D721Med (cell line): ENCODE measurements at regions not wholly inside any gene's neighbourhood (a gene's known extent, or its start where the extent isn't known, plus 50 kb on each side); places are given as distances from the start of the nearest gene placed in this dataset.

Source experiments
- DNase-seq: peaks from one replicate; pipeline ENCODE4 v3.0.0; 2011; ENCODE audit warnings: low spot score; ENCODE audit not compliant: insufficient read length
- FAIRE-seq: peaks from 2 replicates; lab custom pipeline; 2011; peaks lifted over from hg19 to GRCh38; lab: Jason Lieb, UNC
- TF ChIP-seq, protein P1 (sequence below): IDR thresholded peaks from 2 replicates; pipeline ENCODE4 v1.5.1; 2012; ENCODE audit warnings: mild to moderate bottlenecking, control low read depth; ENCODE audit not compliant: insufficient read depth; ENCODE audit errors: missing control alignments

DNA sequence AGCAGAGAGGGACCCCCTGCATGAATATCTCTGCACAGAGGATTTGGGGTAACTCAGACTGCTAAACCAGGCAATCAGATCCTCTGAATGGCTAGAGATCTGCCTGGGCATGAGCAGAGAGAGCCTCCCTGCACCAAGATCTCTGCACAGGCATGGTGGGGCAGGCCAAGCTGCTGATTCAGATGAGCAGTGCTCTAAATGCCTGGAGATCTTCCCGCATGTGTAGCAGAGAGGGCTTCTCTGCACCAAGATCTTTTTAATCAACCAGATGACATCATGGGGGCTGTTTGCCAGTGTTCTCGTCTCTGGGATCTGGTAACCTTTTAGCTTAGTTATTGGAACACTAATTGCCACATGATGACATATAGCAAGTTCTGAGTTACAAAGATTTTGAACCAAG lies 301.3 kb upstream of the GALNT5 start:
- FAIRE-seq (no peak), DNase-seq (no peak)
- TF ChIP-seq, protein P1, sequence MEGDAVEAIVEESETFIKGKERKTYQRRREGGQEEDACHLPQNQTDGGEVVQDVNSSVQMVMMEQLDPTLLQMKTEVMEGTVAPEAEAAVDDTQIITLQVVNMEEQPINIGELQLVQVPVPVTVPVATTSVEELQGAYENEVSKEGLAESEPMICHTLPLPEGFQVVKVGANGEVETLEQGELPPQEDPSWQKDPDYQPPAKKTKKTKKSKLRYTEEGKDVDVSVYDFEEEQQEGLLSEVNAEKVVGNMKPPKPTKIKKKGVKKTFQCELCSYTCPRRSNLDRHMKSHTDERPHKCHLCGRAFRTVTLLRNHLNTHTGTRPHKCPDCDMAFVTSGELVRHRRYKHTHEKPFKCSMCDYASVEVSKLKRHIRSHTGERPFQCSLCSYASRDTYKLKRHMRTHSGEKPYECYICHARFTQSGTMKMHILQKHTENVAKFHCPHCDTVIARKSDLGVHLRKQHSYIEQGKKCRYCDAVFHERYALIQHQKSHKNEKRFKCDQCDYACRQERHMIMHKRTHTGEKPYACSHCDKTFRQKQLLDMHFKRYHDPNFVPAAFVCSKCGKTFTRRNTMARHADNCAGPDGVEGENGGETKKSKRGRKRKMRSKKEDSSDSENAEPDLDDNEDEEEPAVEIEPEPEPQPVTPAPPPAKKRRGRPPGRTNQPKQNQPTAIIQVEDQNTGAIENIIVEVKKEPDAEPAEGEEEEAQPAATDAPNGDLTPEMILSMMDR: no peak

DNA sequence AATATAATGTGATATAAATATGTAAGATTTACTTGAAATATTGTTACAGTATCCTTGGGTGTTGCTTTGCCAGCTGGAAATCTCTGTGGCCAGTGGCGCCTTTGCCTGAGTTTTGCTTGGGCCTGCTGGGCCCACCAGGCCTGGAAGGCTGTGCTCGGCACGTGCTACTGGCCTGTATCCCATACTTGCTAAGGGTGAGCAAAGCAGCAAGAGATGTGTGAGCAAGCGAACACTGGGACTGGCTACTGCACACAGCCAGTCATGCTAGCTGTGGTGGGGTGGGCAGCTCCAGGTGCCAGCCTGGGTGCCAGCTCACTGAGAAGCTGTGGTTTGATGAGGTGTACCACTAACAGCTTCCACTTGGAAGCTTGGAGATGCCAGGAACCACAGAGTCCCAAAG lies 299.1 kb upstream of the GALNT5 start:
- TF ChIP-seq, protein P1: no peak
- DNase-seq (no peak), FAIRE-seq (no peak)

DNA sequence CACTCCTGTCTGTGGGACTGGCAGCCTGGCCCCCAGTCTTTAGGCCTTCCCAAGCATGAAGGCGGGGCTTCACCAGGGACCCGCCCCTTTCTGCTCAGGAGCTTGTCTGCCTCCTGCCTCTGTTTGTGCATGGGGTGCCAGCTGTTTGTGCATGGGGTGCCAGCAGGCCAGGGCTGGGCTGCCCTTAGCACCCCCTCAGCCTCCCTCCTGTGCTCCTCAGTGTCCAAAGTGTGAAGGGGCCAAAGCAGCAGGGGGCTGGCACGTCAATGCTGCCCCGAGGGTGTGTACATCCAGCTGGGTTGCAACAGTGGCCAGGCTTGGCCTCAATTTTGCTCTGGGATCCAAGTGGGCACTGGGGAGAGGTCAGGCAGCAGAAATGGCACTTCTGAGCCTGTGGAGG lies 298.0 kb upstream of the GALNT5 start:
- TF ChIP-seq, protein P1: no peak
- FAIRE-seq (no peak), DNase-seq (no peak)

DNA sequence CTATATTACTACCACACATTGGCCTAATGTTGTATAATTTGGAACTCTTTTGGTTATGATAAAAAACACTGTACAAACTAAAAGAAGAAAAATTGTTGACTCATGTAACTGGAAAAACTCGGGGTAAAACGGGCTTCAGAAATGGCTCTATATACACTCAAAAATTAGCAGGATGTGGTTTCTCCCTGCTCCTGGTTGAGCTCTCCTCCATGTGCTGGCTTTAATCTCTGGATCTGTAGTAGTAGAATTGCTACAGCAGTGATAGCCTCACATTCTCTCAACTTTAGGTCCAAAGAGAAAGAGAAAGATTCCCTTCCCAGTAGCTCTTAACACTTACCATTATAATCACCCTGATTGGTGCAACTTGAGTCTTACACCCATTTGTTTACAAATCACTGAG lies 274.9 kb upstream of the GALNT5 start:
- TF ChIP-seq, protein P1: no peak
- FAIRE-seq: no peak
- no peak for DNase-seq

DNA sequence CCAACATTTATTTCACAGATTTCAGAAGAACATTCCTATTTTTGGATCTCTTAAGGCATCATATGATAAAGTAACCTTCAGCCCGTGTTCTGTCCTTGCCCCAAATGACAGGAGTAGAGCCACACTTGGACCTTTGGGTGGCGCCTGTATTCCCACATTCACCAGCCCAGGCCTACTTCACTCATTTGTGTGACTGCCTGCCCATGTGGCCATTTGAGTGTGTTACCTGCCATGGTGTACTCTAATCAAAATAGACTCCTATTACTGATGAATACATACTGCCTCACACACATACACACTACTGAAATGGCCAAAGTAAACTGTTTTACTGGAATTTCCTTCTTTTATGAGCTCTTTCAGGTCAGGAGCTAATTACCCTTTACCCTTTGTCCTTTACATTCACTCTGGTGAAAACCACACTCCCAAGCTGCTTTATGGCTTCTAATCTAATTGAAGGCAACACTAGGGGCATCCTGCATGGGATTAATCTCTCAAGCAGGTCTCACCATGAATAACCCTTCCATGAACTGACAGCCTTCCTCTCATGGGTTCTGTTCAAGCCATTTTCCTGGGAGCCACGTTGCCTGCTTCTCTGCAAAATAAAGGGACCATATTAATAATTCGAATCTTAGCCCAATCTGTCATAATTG lies 271.0 kb upstream of the GALNT5 start:
- TF ChIP-seq, protein P1: no peak
- DNase-seq: no peak
- no peak for FAIRE-seq

DNA sequence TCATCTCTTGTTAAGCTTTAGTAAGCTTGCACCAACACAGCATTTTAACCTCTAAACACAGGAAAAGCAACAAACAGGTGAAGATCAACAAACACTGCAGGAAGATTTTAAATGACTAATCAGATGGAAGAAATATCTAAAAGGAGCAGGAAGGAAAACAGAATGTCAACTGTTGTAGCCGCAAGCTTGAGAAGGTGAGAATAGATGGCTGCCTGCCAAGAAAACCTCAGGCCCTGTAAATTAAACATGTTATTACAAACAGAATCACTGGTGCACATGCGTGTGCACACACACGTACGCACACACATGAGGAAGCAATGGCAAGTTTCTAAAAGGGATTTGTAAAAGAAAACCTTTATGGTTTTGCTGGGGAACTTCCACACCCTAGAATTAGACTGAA lies 257.8 kb upstream of the GALNT5 start:
- DNase-seq: no peak
- FAIRE-seq: no peak

DNA sequence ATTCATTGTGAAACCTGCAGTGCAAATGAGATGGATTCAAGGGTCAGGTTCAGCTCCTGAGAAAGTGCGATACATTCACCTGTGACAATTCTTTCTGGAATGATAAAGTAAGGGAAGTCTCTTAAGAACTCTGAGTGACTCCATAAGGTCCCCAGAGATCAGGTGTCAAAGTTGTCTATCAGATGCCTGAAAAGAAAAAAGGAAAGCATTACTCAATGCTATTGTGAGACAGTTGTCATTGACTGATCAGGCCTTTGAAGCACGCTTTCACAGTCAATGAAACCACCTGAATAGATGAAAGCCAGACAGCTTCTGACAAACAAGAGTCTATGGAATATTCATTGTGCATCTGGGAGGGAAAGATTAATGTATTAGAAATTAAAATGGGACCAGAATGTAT lies 252.7 kb upstream of the GALNT5 start:
- TF ChIP-seq, protein P1: no peak
- DNase-seq (no peak), FAIRE-seq (no peak)

More for the DNA sequence above, 257.8 kb upstream of the GALNT5 start:
- TF ChIP-seq, protein P1: no peak
